Esophagus muscularis mucosa (tissue), 4 donors: ENCODE measurements at regions not wholly inside any gene's neighbourhood (a gene's known extent, or its start where the extent isn't known, plus 50 kb on each side); places are given as distances from the start of the nearest gene placed in this dataset.

Experiments
- DNase-seq: peaks from one replicate; pipeline ENCODE4 v3.0.0-alpha.2; 2017; ENCODE audit errors: extremely low spot score
- H3K27ac ChIP-seq, 4 donors: fragments of 200-600 bp; sonication (generic); replicated peaks in 1 of 4; 1 replicate in 3 of 4; 2 replicates in 1 of 4; pipeline ENCODE4 v1.5.1; 2016 to 2019; ENCODE audit warnings: mild to moderate bottlenecking in 1 of 4
- H3K27me3 ChIP-seq, 4 donors: fragments of 200-600 bp; sonication (generic); one replicate each; pipeline versions ENCODE4 v1.5.1 to v1.6.0; 2016 to 2019
- H3K36me3 ChIP-seq, 4 donors: fragments of 200-600 bp; sonication (generic); one replicate each; pipeline ENCODE4 v1.5.1; 2016 to 2019
- H3K4me1 ChIP-seq, 4 donors: fragments of 200-600 bp; sonication (generic); one replicate each; pipeline ENCODE4 v1.5.1; 2016 to 2019
- H3K4me3 ChIP-seq, 4 donors: fragments of 200-600 bp; sonication (generic); 1 replicate in 2 of 4; 2 replicates in 2 of 4; pipeline ENCODE4 v1.5.1; 2016 to 2019; ENCODE audit warnings: mild to moderate bottlenecking in 4 of 4, moderate library complexity in 1 of 4
- H3K9me3 ChIP-seq, 4 donors: fragments of 200-600 bp; sonication (generic); 1 replicate in 3 of 4; 2 replicates in 1 of 4; pipeline ENCODE4 v1.5.1; 2016 to 2019
- CTCF ChIP-seq, 3 experiments: fragments of 200-600 bp in 2 of 3; fragments of 450-650 bp in 1 of 3; sonication (generic) in 2 of 3; IDR thresholded peaks; one replicate each; pipeline ENCODE4 v1.5.1; 2017 to 2019; ENCODE audit warnings: antibody characterized with exemption in 3 of 3, mild to moderate bottlenecking in 2 of 3, moderate library complexity in 1 of 3
- EP300 ChIP-seq: sonication (generic); formaldehyde crosslinking; IDR thresholded peaks from one replicate; pipeline ENCODE4 v1.6.1; 2017; ENCODE audit warnings: antibody characterized with exemption
- POLR2A ChIP-seq: fragments of 450-650 bp; IDR thresholded peaks from one replicate; pipeline ENCODE4 v1.6.1; 2017; ENCODE audit warnings: antibody characterized with exemption, moderate library complexity, mild to moderate bottlenecking, low read depth
- POLR2AphosphoS5 ChIP-seq, 2 donors: sonication (generic); formaldehyde crosslinking; IDR thresholded peaks; one replicate each; pipeline ENCODE4 v1.6.1; 2017; ENCODE audit warnings: antibody characterized with exemption in 2 of 2
- WGBS: methylation state at CpG from one replicate; pipeline ENCODE4 v1.1.5; 2018; 5-methylcytosine and 5-hydroxymethylcytosine counted together
- intact Hi-C: fragments of 100-400 bp; cut with DNase I; formaldehyde crosslinking; loops from one replicate; pipeline ENCODE4 v1.15.1; 2023

- DNase-seq, result no peak
- intact Hi-C loops, result no loop called here
- WGBS, result 74% methylated on average over 5 of the region's 9 CpGs
- H3K4me1 ChIP-seq, result no peaks in the 10 kb centered on the region
- H3K9me3 ChIP-seq, result no peaks in the 10 kb centered on the region
- peaks cover 0 to 5% (median 0%) of the 10 kb centered on the region in 4 donors for H3K27me3 ChIP-seq
- no peak overlapping the region for H3K27ac ChIP-seq
- no peaks in the 10 kb centered on the region for H3K36me3 ChIP-seq
- TF ChIP-seq POLR2AphosphoS5 (IDR thresholded peaks at IDR 0.05), result no peak
- no peak for TF ChIP-seq CTCF (IDR thresholded peaks at IDR 0.05)
- no peak for TF ChIP-seq EP300
- TF ChIP-seq POLR2A, result no peak
- H3K4me3 ChIP-seq, result no peak overlapping the region
Observed at GRCh38 chr14:93870377-93870776, 56.8 kb upstream of the FAM181A start.

- peaks cover 0 to 5% (median 0%) of the 10 kb centered on the region in 4 donors for H3K27me3 ChIP-seq
- 45% methylated on average over 2 of the region's 2 CpGs for WGBS
- intact Hi-C loops, result no loop called here
- no peak overlapping the region for H3K27ac ChIP-seq
- H3K4me3 ChIP-seq, result no peak overlapping the region
- H3K36me3 ChIP-seq, result no peaks in the 10 kb centered on the region
- no peak for DNase-seq
- no peaks in the 10 kb centered on the region for H3K4me1 ChIP-seq
- no peaks in the 10 kb centered on the region for H3K9me3 ChIP-seq
- TF ChIP-seq POLR2A (no peak), CTCF (IDR thresholded peaks at IDR 0.05) (no peak), POLR2AphosphoS5 (IDR thresholded peaks at IDR 0.05) (no peak), EP300 (no peak)
Observed at GRCh38 chr14:93869427-93869826, 57.7 kb upstream of the FAM181A start.

GRCh38 chr14:93868165-93868564 is 59.0 kb upstream of the FAM181A start:
- intact Hi-C loops, result no loop called here
- H3K4me1 ChIP-seq, result no peaks in the 10 kb centered on the region
- H3K36me3 ChIP-seq, result no peaks in the 10 kb centered on the region
- 62% methylated on average over 4 of the region's 4 CpGs for WGBS
- peaks cover 0 to 5% (median 0%) of the 10 kb centered on the region in 4 donors for H3K27me3 ChIP-seq
- no peak for DNase-seq
- TF ChIP-seq CTCF (IDR thresholded peaks at IDR 0.05) (no peak), EP300 (no peak), POLR2A (no peak), POLR2AphosphoS5 (IDR thresholded peaks at IDR 0.05) (no peak)
- H3K9me3 ChIP-seq, result no peaks in the 10 kb centered on the region
- no peak overlapping the region for H3K27ac ChIP-seq
- no peak overlapping the region for H3K4me3 ChIP-seq

- Histone ChIP-seq H3K27ac (no peak overlapping the region), H3K4me3 (no peak overlapping the region), H3K27me3 (no peaks in the 10 kb centered on the region), H3K4me1 (peaks cover 0 to 13% (median 8%) of the 10 kb centered on the region in 4 donors), H3K36me3 (no peaks in the 10 kb centered on the region), H3K9me3 (no peaks in the 10 kb centered on the region)
- DNase-seq, result no peak
- 78% methylated on average over 3 of the region's 3 CpGs for WGBS
- TF ChIP-seq POLR2AphosphoS5 (IDR thresholded peaks at IDR 0.05) (no peak), EP300 (no peak), CTCF (IDR thresholded peaks at IDR 0.05) (no peak), POLR2A (no peak)
- intact Hi-C loops, result no loop called here
Observed at GRCh38 chr14:93862265-93862664, 64.9 kb upstream of the FAM181A start.

GRCh38 chr14:93861836-93862235 is 65.3 kb upstream of the FAM181A start:
- 89% methylated on average over 3 of the region's 5 CpGs for WGBS

More at GRCh38 chr14:93861836-93862235, 65.3 kb upstream of the FAM181A start:
- H3K9me3 ChIP-seq, result no peaks in the 10 kb centered on the region
- H3K4me1 ChIP-seq, result peaks cover 0 to 18% (median 11%) of the 10 kb centered on the region in 4 donors
- TF ChIP-seq POLR2A (no peak), EP300 (no peak)
- H3K36me3 ChIP-seq, result no peaks in the 10 kb centered on the region
- no peak overlapping the region for H3K4me3 ChIP-seq
- no peak for DNase-seq
- intact Hi-C loops, result no loop called here
- H3K27ac ChIP-seq, result no peak overlapping the region
- H3K27me3 ChIP-seq, result no peaks in the 10 kb centered on the region
